ENCODE measurements at regions not wholly inside any gene's neighbourhood (a gene's known extent, or its start where the extent isn't known, plus 50 kb on each side); places are given as distances from the start of the nearest gene placed in this dataset.
"Not testable (repeated sequence)": the region's sequence is repeated elsewhere in the genome, so short reads cannot be mapped to it uniquely, and the experiment has no call there.

DNA sequence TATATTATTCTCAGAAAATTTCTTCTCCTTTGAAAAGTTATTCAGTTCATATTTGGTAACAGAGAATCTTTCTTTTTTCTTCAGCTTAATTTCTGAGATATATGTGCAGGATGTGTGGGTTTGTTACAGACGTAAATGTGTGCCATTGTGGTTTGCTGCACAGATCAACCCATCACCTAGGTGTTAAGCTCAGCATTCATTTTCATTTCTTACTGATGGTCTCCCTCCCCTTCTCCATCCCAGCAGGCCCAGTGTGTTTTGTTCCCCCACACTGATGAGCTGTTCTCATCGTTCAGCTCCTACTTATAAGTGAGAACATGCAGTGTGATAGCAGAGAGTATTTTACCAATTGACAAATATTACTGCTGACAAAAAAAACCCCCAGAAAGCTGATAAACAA, 330.0 kb upstream of the CHD1 start:
- no peak for DNase-seq

DNA sequence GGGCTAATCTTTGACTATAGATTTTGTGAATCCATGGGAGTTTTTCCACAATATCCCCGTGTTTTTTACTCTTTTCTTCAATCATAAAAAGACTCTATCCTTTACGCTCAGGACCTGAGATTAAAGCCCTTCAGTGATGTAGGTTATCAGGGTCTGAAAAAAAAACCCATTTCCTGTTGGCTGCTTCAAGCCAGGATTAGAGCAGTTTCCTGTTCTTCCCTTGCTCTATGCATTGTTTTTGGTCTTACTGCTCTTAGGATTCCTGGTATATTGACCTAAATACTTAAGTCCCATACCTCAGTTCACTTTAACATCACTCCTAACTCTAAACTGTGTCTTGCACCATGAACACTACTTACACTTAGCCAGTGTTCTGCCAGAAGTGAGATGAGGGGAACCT, 319.3 kb upstream of the CHD1 start:
- peak; percentile 21 for DNase-seq

DNA sequence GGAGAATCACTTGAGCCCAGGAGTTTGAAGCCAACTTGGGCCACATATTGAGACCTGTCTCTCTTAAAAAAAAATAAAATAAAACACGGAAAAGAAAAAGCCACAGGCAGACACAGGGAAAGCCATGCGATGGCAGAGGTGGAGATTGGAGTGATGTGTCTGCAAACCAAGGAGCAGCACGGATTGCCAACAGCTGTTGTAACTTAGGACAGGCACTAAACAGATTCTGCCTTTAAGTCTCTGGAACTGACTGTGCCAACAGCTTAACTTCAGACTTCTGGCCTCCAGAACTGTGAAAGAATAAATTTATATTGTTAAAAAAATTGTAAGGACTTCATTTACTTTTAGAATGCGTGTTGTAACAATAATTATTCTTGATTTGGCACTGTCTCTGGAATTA, 318.5 kb upstream of the CHD1 start:
- DNase-seq: no peak

DNA sequence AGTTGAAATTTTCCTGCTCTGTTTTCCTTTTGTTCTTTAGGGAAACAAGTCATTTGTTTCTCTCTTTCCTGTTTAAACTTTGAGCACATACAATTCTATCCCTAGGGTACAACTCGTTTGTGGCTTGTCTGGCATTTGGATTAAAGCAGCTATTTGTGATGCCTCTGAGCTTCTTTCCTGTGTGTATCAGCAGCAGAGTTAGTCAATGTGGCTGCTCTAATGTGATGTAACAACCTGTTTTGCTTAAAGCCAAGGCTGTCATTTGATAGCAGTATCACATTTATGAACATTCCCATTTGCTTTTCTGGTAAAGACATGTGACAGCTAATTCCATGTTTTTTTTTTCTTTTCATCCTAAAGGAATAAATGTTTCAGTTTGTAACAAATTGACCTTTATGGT, 314.3 kb upstream of the CHD1 start:
- DNase-seq: no peak

GRCh38 chr5:99239826-99240360, 311.1 kb upstream of the CHD1 start:
- no peak for DNase-seq

DNA sequence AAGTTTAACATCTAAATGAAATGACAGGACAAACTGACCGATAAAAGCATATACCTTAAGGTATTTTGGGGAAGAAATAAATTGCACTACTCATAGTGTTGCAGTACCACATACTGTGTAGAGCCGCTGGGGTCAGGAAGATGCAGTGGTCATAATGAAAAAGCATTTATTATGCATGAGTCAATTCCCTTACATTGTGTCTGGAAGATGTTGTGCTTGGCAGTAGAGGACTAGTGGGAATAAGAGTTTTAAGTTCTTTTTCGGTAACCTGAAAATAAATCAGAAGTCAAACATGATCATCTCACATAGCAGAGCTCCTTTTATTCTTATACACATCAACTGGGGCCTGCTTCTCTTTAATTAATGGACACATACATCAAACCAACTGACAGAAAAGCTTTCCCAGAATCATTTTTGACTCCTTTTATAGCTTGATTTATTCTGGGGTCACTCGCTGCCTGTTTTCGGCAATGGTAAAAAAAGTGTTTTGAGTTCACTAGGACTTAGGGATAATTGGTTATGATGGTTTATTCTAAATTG, 262.5 kb upstream of the CHD1 start:
- no peak for DNase-seq

GRCh38 chr5:99187611-99188010, 258.8 kb upstream of the CHD1 start:
- no peak for DNase-seq

GRCh38 chr5:99179206-99179605, 250.4 kb upstream of the CHD1 start:
- no peak for DNase-seq

GRCh38 chr5:99177796-99178195, 249.0 kb upstream of the CHD1 start:
- no peak for DNase-seq

- DNase-seq: no peak
Observed at GRCh38 chr5:99176186-99176585, 247.4 kb upstream of the CHD1 start.

GRCh38 chr5:99169309-99169708, 240.5 kb upstream of the CHD1 start:
- peak; percentile 49 for DNase-seq

DNA sequence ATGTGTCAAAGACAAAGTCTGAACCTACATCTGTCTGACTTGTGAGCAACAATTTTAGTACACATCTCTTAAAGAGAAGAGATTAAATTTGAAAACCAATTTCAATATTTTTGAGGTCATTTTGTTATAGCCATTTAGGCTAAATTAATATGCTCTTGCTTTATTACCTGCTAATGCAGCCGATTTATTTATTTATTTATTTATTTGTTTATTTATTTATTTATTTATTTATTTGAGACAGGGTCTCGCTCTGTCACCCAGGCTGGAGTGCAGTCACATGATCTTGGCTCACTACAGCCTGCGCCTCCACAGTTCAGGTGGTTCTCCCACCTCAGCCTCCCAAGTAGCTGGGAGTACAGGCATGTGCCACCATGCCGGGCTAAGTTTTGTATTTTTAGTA, 232.7 kb upstream of the CHD1 start:
- DNase-seq: not testable (repeated sequence)

DNA sequence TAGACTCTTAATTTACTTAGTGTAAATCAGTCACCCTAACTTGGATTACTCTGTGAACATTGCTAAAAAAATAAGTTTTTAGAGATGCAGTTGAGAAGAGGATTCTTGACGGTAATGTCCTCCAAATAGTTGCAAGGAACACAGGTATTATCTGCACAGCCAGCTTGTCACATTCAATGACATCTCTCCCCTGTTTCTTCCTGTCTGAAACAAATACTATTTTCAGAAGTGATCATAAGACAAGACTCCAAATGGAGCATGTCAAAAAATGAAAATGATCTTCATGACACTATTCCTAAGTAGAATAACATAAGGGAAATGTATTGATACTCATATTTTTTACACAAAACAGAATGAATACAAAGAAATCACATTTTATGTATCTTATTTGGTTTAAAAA, 227.9 kb upstream of the CHD1 start:
- DNase-seq: no peak

GRCh38 chr5:99143283-99143795, 214.5 kb upstream of the CHD1 start:
- DNase-seq: not testable (repeated sequence)

GRCh38 chr5:99141534-99142128, 212.8 kb upstream of the CHD1 start:
- peak; percentile 10 for DNase-seq

DNA sequence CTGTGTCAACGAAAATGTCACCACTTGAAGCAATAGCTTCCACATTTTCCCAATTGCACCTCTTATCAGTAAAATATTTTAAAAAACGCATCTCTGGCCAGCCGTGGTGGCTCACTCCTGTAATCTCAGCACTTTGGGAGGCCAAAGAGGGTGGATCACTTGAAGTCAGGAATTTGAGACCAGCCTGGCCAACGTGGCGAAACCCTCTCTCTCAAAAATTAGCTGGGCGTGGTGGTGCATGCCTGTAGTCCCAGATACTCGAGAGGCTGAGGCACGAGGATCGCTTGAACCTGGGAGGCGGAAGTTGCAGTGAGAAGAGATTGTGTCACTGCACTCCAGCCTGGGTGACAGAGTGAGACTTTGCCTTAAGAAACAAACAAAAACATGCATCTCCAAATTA, 210.1 kb upstream of the CHD1 start:
- no peak for DNase-seq

DNA sequence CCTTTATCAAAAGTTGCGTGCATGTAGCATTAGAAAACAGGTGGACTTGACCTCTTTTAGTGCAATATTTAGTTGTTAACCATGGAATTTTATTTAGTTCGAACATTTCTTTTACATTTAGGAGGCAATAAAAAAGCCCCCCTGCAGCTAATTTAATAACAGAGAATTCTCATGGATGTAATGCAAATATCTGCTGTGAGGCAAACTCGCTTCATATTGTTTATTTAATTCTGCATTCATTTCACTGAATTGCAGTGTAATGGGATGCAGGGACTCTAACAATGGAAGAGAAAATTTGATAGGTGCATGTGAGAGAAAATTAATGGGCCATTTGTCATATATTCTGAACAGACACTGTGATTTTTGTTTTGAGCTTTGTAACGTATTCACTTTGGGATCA, 205.1 kb upstream of the CHD1 start:
- no peak for DNase-seq

- no peak for DNase-seq
Observed at GRCh38 chr5:99129768-99130501, 201.1 kb upstream of the CHD1 start.

GRCh38 chr5:99122976-99123375, 194.2 kb upstream of the CHD1 start:
- no peak for DNase-seq

DNA sequence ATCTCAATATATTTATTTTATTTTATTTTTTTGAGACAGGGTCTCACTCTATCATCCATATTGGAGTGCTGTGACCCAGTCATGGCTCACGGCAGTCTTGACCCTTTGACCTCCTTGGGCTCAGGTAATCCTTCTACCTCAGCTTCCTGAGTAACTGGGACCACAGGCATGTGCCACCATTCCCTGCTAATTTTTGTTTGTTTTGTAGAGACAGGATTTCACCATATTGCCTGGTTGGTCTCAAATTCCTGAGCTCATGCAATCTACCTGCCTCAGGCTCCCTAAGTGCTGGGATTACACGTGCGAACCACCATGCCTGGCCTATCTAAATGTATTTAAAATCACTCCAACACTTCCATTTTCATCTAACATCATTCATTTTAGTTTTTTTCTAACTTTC, 190.5 kb upstream of the CHD1 start:
- DNase-seq: no peak

DNA sequence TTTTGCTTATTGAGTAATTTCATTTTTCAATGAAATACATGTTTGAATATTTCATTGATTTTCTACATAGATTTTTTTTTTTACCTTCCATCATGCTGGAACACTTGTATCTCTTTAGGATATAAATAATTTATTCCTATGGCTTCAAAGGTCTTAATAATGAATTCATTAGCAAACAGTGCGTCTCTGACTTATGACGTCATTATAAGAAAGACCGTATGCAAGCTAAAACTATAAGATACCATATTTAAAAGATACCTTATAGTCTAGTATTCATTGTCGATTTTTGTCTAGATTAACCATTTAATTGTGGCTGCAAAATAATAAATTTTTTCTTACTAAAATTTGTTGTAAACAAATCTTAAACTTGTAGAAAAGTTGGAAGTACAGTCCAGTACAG, 187.7 kb upstream of the CHD1 start:
- no peak for DNase-seq

GRCh38 chr5:99109894-99110293, 181.1 kb upstream of the CHD1 start:
- DNase-seq: no peak

GRCh38 chr5:99105216-99105615, 176.4 kb upstream of the CHD1 start:
- no peak for DNase-seq

DNA sequence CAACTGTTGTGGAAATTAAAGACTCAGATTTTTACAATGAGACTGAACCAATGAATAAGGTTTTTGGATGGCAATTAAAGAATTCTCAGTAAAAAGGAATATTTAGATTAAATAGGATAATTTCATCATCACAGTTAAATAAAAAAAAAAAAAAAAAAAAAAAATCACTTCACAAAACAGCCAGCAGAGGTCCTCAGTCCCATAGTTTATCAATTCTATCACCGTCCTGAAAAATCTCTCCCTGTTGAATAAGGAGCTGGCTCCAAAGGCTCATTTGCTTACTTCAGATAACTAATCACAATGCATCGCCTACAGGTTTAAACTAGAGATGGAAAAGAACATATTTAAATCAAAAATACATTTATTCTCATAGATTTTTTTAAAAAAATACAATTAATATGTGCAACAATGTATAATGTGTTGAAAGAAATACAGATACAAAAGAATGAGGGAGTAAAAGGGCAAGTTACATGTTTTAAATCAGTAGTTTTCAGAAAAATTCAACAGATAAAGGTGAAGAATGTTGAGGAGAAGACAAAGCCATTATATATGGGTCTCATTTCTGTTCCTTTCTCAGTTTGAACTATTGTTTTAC, 175.8 kb upstream of the CHD1 start:
- peak; percentile 74 for DNase-seq

Data from DMS53 (cell line).